ENCODE measurements at regions not wholly inside any gene's neighbourhood (a gene's known extent, or its start where the extent isn't known, plus 50 kb on each side); places are given as distances from the start of the nearest gene placed in this dataset.

GRCh38 chr3:164537485-164537884 lies 540.8 kb downstream of the SI start:
- Histone ChIP-seq H3K9me3 (ENCODE audit: control insufficient read depth in 1 of 2, insufficient read depth in 1 of 2, low read depth in 1 of 2, low read length in 2 of 2) (no peaks in the 10 kb centered on the region), H3K4me2 (ENCODE audit: low read length) (no peak overlapping the region), H3K79me2 (ENCODE audit: insufficient read depth, low read length) (no peaks in the 10 kb centered on the region), H3K9ac (ENCODE audit: low read length) (no peak overlapping the region), H3K9me2 (ENCODE audit: insufficient read depth) (no peaks in the 10 kb centered on the region), H2AFZ (ENCODE audit: low read depth, low read length, poor library complexity, severe bottlenecking) (no peak overlapping the region), H4K20me1 (ENCODE audit: insufficient read depth) (no peaks in the 10 kb centered on the region), H3K4me1 (ENCODE audit: control insufficient read depth in 1 of 2, insufficient read depth in 2 of 2, low read length in 2 of 2) (no peaks in the 10 kb centered on the region), H3K27ac (ENCODE audit: low read depth, low read length) (no peak overlapping the region), H3K4me3 (replicated peaks in 1 of 2; ENCODE audit: low read depth in 1 of 2, low read length in 2 of 2) (no peak overlapping the region), H3K36me3 (ENCODE audit: control insufficient read depth in 1 of 2, insufficient read depth in 2 of 2, low read length in 2 of 2) (no peaks in the 10 kb centered on the region), H3K27me3 (ENCODE audit: insufficient read depth, low read length) (no peaks in the 10 kb centered on the region)
- no peak for ATAC-seq
- RAD21 ChIA-PET (ENCODE audit: low non-redundant PET in 1 of 2, low total read pairs in 2 of 2, uncharacterized antibody in 2 of 2, unreplicated experiment in 2 of 2) = no interaction called here
- CTCF ChIA-PET = no interaction called here
- intact Hi-C loops (cut with micrococcal nuclease) = no loop called here
- DNase-seq (ENCODE audit: low read depth, low spot score) = no peak
- TF ChIP-seq RAD21 (IDR thresholded peaks at IDR 0.05; ENCODE audit: low read depth) = no peak
- TF ChIP-seq POLR2A (IDR thresholded peaks at IDR 0.05; ENCODE audit: borderline replicate concordance, extremely low read depth, insufficient read depth, insufficient read length) = no peak
- TF ChIP-seq FOSL1 (IDR thresholded peaks at IDR 0.05; ENCODE audit: low read depth) = no peak
- TF ChIP-seq EGR1 (IDR thresholded peaks at IDR 0.05; ENCODE audit: low read depth) = no peak
- no peak for TF ChIP-seq YY1 (IDR thresholded peaks at IDR 0.05; ENCODE audit: extremely low read depth, insufficient replicate concordance, low read depth, low read length)
- TF ChIP-seq, protein P1, sequence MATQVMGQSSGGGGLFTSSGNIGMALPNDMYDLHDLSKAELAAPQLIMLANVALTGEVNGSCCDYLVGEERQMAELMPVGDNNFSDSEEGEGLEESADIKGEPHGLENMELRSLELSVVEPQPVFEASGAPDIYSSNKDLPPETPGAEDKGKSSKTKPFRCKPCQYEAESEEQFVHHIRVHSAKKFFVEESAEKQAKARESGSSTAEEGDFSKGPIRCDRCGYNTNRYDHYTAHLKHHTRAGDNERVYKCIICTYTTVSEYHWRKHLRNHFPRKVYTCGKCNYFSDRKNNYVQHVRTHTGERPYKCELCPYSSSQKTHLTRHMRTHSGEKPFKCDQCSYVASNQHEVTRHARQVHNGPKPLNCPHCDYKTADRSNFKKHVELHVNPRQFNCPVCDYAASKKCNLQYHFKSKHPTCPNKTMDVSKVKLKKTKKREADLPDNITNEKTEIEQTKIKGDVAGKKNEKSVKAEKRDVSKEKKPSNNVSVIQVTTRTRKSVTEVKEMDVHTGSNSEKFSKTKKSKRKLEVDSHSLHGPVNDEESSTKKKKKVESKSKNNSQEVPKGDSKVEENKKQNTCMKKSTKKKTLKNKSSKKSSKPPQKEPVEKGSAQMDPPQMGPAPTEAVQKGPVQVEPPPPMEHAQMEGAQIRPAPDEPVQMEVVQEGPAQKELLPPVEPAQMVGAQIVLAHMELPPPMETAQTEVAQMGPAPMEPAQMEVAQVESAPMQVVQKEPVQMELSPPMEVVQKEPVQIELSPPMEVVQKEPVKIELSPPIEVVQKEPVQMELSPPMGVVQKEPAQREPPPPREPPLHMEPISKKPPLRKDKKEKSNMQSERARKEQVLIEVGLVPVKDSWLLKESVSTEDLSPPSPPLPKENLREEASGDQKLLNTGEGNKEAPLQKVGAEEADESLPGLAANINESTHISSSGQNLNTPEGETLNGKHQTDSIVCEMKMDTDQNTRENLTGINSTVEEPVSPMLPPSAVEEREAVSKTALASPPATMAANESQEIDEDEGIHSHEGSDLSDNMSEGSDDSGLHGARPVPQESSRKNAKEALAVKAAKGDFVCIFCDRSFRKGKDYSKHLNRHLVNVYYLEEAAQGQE (IDR thresholded peaks at IDR 0.05; ENCODE audit: low read depth) = no peak
- TF ChIP-seq CEBPB (IDR thresholded peaks at IDR 0.05; ENCODE audit: low read depth) = no peak
- no peak for TF ChIP-seq SRF (IDR thresholded peaks at IDR 0.05; ENCODE audit: low read depth)
- no peak for TF ChIP-seq ELF1 (IDR thresholded peaks at IDR 0.05; ENCODE audit: borderline replicate concordance, low read depth)
- no peak for TF ChIP-seq SIN3A (IDR thresholded peaks at IDR 0.05; ENCODE audit: low read depth)
- BruUV-seq (replicated peaks) = no TSS peak
- POLR2A ChIA-PET = no interaction called here

Data from HCT116 (cell line).